ENCODE measurements at regions not wholly inside any gene's neighbourhood (a gene's known extent, or its start where the extent isn't known, plus 50 kb on each side); places are given as distances from the start of the nearest gene placed in this dataset.

DNA sequence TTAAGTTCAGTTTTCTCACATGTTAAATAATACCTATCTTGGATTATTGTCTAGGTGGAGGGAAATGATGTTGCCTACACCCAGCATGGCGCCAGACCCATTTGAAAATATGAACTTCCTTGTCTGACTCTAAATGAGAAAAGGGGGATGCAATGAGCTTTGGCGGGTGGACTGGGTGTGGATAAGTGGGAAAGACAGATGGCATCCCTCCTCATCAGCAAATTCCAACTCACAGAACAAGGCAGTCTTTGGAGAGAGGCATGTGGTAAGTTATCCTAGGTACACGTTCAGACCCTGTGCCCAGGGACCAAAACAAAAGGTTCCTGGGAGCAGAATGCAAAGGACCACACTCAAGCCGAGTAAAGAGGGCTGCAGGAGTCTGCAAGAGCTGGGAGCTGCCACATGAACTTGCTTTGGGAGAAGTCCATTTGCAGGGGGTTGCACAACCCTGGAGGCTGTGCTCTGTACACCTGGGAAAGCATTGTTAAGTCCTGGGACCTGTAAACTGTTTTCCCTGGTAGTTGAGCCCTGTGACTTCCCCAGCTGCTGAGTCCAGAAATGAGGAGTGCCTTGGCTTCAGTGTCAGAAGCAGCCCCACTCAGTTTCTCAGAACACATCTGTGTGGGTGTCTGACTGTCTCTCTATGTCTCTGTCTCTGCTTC, 102.3 kb upstream of the TPM1 start:
- Mint-ChIP-seq H3K4me1 (no peaks in the 10 kb centered on the region), H3K36me3 (no peaks in the 10 kb centered on the region), H3K27me3 (peaks cover 25% of the 10 kb centered on the region), H3K9me3 (no peaks in the 10 kb centered on the region), H3K4me3 (no peak overlapping the region), H3K27ac (no peak overlapping the region)
- ATAC-seq (ENCODE audit: low read depth) (no peak), DNase-seq (no peak)
- POLR2A ChIA-PET: no interaction called here

DNA sequence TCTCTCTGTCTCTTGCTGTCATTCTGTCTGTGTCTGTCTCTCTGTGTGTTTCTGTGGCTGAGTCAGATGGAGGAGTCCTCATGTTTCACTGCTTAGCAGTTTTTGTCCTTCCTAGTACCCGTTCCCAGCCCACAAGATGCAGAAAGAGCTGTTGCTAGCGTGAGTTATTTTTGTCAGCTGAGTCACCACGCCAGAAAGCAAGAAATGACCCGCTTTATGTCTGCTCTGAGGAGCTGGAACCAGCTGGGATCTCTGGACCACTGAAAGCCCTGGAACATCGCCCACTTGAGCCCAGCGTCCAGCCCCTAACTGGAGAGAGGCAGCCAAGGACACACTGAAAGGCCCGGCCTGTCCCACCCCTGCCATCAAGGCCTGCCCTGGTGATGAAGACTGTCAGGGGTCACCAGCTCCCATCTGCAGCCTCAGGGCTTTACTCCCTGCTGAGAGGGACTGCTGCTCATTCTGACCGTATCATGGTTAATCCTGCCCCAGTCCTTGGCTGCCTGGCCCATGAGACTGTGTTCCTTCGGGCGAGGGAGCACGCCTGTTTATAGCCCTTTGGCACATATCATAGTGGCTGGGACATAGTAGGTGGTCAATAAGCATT, 101.7 kb upstream of the TPM1 start:
- Mint-ChIP-seq H3K27me3 (peaks cover 22% of the 10 kb centered on the region), H3K4me1 (no peaks in the 10 kb centered on the region), H3K36me3 (no peaks in the 10 kb centered on the region), H3K27ac (no peak overlapping the region), H3K4me3 (no peak overlapping the region), H3K9me3 (no peaks in the 10 kb centered on the region)
- POLR2A ChIA-PET: no interaction called here
- DNase-seq: no peak
- no peak for ATAC-seq (ENCODE audit: low read depth)

DNA sequence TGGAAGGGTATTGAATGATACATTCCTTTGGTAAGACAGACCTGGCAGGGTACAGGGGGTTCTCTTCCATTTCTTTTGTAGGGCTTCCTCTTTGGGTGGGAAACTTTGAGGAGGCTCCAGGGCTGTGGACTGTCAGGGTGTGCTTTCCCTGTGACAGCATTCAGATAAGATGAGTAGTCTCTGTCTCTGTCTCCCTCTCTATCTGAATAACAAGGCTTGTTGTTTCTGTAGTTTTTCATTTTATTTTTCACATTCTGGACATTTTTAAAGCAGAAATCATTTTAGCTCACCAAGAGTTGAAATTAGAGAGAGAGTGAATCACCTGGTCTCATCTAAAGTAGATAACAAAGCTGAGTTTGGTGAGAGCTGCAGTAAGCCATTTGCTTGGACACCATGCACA, 100.8 kb upstream of the TPM1 start:
- ATAC-seq (ENCODE audit: low read depth) (no peak), DNase-seq (no peak)
- Mint-ChIP-seq H3K4me1 (no peaks in the 10 kb centered on the region), H3K27ac (no peak overlapping the region), H3K27me3 (peaks cover 19% of the 10 kb centered on the region), H3K9me3 (no peaks in the 10 kb centered on the region), H3K4me3 (no peak overlapping the region), H3K36me3 (no peaks in the 10 kb centered on the region)
- POLR2A ChIA-PET: no interaction called here

DNA sequence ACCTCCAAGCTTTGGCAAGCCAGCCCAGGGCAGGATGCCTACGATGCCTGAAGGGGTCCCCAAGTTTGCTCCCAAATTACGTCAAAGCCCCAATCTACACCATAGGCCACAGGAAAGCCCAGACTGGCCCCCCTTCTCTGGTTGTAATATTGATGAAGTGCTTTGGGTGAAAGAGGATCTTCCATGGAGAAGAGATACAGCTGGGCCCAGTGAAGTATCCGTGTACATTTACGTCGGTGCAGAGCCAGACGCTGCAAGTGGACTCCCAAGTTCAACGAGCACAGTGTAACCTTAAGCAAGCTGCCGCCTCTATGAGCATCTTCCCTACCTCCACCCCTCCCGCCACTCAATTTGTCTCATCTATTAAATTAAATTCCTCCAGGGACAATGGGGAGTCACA, 100.1 kb upstream of the TPM1 start:
- Mint-ChIP-seq H3K27me3 (peaks cover 19% of the 10 kb centered on the region), H3K9me3 (no peaks in the 10 kb centered on the region), H3K27ac (no peak overlapping the region), H3K4me1 (no peaks in the 10 kb centered on the region), H3K4me3 (no peak overlapping the region), H3K36me3 (no peaks in the 10 kb centered on the region)
- no peak for DNase-seq
- ATAC-seq (ENCODE audit: low read depth): no peak
- POLR2A ChIA-PET: no interaction called here

DNA sequence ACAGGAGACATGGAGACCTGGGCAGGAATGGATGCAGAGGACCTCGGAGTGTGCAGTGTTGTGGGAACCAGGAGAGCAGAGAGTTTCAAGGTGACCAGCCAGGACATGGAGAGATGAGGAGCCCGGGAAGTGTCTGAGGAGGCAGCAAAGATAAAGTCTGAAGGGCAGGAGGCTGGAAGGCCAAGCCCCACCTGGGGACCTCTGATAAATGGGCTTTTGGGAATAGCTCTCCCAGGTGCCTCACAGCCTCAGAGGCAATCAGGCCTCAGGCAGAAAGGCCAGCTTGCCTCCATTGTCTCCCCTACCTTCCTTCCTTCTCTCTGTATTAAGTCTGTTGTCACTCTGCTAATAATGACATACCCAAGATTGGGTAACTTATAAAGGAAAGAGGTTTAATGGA, 97.5 kb upstream of the TPM1 start:
- no peak overlapping the region for H3K4me3 Mint-ChIP-seq
- POLR2A ChIA-PET: no interaction called here
- no peaks in the 10 kb centered on the region for H3K9me3 Mint-ChIP-seq
- no peaks in the 10 kb centered on the region for H3K36me3 Mint-ChIP-seq
- DNase-seq (no peak), ATAC-seq (ENCODE audit: low read depth) (no peak)
- H3K27me3 Mint-ChIP-seq: peaks cover 25% of the 10 kb centered on the region
- no peak overlapping the region for H3K27ac Mint-ChIP-seq
- H3K4me1 Mint-ChIP-seq: no peaks in the 10 kb centered on the region

DNA sequence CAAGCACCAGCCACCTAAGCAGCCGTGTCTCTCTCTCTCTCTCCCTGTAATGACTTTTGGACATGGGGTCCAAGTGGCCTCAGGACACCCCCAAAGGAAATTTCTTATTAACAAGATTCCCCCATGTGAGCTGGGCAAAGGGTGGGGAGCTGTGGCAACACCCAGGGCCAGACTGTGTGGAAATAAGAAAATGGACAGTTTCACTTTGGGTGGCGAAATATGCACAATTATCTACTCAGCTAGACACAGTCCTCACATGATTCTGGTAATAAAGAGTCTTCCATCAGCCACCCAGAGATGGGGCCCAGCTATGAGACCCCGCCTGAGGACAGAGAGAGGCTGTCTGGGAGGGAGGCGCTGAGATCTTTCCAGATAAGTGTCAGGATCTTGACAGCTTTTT, 96.8 kb upstream of the TPM1 start:
- Mint-ChIP-seq H3K27ac (no peak overlapping the region), H3K27me3 (peaks cover 23% of the 10 kb centered on the region), H3K4me1 (no peaks in the 10 kb centered on the region), H3K9me3 (no peaks in the 10 kb centered on the region), H3K36me3 (no peaks in the 10 kb centered on the region), H3K4me3 (no peak overlapping the region)
- ATAC-seq (ENCODE audit: low read depth): no peak
- no peak for DNase-seq
- POLR2A ChIA-PET: no interaction called here

DNA sequence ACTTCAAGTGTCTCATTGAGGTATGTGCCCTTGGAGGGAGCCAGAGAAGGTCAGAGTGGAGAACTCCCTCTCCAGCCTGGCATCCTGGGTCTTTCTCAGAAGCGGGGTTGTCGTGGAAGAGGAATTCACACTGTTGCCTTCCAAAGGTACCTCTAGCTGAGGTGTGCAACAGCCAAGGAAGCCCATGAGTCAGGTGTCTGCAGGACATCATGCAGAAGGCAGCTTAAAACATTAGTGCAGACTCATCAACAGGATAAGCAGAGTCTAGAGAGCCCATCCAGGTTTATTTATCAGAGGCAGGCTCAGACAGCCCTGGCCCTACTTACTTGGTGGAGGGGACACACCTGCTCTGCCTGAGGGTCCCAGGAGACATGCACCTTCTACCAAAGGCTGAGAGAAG, 95.6 kb upstream of the TPM1 start:
- no peaks in the 10 kb centered on the region for H3K9me3 Mint-ChIP-seq
- H3K4me1 Mint-ChIP-seq: no peaks in the 10 kb centered on the region
- ATAC-seq (ENCODE audit: low read depth): no peak
- H3K36me3 Mint-ChIP-seq: no peaks in the 10 kb centered on the region
- H3K4me3 Mint-ChIP-seq: no peak overlapping the region
- no peak overlapping the region for H3K27ac Mint-ChIP-seq
- POLR2A ChIA-PET: no interaction called here
- no peak for DNase-seq
- peaks cover 23% of the 10 kb centered on the region for H3K27me3 Mint-ChIP-seq

DNA sequence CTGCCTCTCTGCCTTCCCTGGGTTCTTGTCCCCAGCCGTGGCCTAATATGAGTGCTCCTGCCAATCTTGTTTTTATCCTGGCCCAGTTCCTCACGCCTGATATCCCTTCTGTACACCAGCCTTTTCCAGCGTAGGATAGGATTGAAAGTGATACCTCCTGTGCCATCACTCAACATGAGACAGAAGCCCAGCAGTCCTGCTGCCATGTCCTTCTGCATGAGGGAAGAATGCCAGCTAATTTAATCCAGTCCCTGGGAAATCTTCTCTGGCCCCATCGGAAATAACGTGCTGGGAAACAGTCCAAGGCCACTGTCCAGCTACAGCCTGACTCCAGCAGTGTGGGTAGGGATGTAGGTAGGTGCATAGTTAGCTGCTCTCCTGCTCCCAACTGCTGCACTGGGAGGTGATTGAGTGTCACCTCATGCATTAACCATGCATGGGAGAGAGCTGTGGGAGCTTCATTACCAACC, 92.0 kb upstream of the TPM1 start:
- no peak for DNase-seq
- H3K9me3 Mint-ChIP-seq: no peaks in the 10 kb centered on the region
- POLR2A ChIA-PET: no interaction called here
- no peak overlapping the region for H3K4me3 Mint-ChIP-seq
- ATAC-seq (ENCODE audit: low read depth): no peak
- no peaks in the 10 kb centered on the region for H3K36me3 Mint-ChIP-seq
- H3K4me1 Mint-ChIP-seq: no peaks in the 10 kb centered on the region
- peaks cover 35% of the 10 kb centered on the region for H3K27me3 Mint-ChIP-seq
- H3K27ac Mint-ChIP-seq: no peak overlapping the region

DNA sequence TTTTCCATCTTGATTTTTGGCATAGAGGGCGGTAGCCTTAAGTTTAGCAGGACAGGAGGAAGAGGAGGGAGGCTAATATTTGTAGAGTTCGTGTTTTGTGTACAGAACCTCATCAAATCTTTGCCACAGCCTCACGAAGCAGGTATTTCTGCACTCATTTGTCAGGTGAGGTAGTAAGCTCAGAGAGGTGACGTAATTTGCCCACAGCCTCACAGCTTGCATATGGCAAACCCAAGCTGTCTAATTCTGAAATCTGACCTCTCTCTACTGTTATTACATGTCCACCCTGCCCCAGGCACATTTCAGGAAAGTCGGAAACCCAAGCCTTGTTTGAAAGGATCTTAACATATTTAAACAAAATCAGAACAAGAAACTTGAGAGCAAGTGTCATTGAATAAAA, 91.1 kb upstream of the TPM1 start:
- ATAC-seq (ENCODE audit: low read depth) (no peak), DNase-seq (no peak)
- H3K9me3 Mint-ChIP-seq: no peaks in the 10 kb centered on the region
- no peak overlapping the region for H3K4me3 Mint-ChIP-seq
- no peaks in the 10 kb centered on the region for H3K36me3 Mint-ChIP-seq
- H3K4me1 Mint-ChIP-seq: no peaks in the 10 kb centered on the region
- POLR2A ChIA-PET: no interaction called here
- H3K27me3 Mint-ChIP-seq: peaks cover 35% of the 10 kb centered on the region
- no peak overlapping the region for H3K27ac Mint-ChIP-seq

DNA sequence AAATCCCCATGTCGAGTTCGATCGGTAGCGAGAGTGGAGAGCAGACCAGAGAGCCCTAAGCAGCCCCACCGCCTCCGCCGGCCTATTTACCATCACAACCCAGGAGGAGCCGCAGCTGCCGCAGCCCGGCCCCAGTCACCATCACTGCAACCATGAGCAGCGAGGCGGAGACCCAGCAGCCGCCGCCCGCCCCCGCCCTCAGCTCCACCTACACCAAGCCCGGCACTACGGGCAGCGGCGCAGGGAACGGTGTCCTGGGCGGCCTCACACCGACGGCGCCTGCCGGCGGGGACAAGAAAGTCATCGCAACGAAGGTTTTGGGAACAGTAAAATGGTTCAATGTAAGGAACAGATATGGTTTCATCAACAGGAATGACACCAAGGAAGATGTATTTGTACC, 89.5 kb upstream of the TPM1 start:
- POLR2A ChIA-PET: no interaction called here
- Mint-ChIP-seq H3K27me3 (peaks cover 35% of the 10 kb centered on the region), H3K4me3 (no peak overlapping the region), H3K36me3 (no peaks in the 10 kb centered on the region), H3K9me3 (no peaks in the 10 kb centered on the region), H3K27ac (no peak overlapping the region), H3K4me1 (no peaks in the 10 kb centered on the region)
- DNase-seq (no peak), ATAC-seq (ENCODE audit: low read depth) (no peak)

DNA sequence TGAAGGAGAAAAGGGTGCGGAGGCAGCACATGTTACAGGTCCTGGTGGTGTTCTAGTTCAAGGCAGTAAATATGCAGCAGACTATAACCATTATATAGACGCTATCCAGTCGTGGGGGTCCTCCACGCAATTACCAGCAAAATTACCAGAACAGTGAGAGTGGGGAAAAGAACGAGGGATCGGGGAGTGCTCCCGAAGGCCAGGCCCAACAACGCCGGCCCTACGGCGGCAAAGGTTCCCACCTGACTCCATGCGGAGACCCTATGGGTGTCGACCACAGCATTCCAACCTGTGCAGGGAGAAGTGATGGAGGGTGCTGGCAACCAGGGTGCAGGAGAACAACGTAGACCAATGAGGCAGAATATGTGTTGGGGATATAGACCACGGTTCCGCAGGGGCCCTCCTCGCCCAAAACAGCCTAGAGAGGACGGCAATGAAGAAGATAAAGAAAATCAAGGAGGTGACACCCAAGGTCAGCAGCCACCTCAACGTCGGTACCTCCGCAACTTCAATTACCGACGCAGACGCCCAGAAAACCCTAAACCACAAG, 89.0 kb upstream of the TPM1 start:
- no peaks in the 10 kb centered on the region for H3K9me3 Mint-ChIP-seq
- H3K27ac Mint-ChIP-seq: no peak overlapping the region
- POLR2A ChIA-PET: no interaction called here
- ATAC-seq (ENCODE audit: low read depth) (no peak), DNase-seq (no peak)
- H3K36me3 Mint-ChIP-seq: no peaks in the 10 kb centered on the region
- H3K27me3 Mint-ChIP-seq: peaks cover 32% of the 10 kb centered on the region
- no peak overlapping the region for H3K4me3 Mint-ChIP-seq
- no peaks in the 10 kb centered on the region for H3K4me1 Mint-ChIP-seq

DNA sequence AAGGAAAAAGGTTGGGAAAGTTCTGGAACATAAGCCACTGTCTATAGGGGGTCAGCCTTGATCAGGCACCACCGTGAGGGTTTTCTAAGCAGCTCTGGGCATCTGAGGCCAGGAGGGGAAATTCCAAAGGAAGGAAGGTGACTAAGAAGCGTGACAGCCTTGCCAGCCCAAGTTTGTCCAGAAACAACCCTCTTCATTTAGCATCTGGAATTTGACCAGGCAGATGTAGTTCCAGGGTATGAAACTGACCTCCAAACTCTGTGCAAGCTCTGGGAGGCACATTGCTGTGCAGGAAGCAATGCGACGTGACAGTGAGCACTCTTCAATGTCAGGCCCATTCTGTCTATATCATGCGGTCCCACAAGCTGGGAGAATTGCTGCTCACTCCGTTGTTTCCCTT, 85.4 kb upstream of the TPM1 start:
- H3K27me3 Mint-ChIP-seq: peaks cover 17% of the 10 kb centered on the region
- no peak for DNase-seq
- H3K27ac Mint-ChIP-seq: no peak overlapping the region
- H3K9me3 Mint-ChIP-seq: no peaks in the 10 kb centered on the region
- no peak for ATAC-seq (ENCODE audit: low read depth)
- H3K4me3 Mint-ChIP-seq: no peak overlapping the region
- POLR2A ChIA-PET: no interaction called here
- H3K4me1 Mint-ChIP-seq: no peaks in the 10 kb centered on the region
- no peaks in the 10 kb centered on the region for H3K36me3 Mint-ChIP-seq

DNA sequence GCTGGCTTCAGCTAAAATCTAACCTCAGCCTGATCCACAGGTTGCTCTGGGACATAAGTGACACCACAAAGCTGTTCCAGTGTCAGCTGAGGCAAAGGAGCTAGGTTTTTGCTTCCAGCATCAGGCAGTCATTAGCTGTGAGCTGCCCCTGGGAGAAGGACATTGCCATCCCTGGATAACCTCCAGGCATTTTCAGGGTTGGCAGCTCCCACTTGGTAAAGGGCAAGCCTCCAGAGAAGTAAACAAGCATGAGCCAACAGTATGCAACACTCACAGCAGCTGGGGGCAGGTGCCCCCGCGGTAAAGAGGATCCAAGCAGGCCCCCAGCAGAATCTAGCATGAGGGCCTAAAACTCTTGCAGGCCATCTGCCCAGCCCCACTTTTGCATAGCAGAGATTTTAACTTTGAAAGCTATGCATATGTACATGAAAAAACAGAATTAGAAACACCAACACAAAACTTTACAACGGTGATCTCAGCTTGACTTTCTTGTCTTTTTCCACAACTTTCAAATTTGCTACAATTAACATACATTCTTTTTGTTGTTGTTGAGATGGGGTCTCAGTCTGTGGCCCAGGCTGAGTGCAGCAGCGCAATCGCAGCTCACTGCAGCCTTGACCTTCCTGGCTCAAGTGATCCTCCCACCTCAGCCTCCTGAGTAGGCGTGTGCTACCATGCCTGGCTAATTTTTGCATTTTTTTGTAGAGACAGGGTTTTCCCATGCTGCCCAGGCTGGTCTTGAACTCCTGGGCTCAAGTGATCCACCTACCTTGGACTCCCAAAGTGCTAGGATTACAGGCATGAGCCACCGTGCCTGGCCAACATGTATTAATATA, 83.8 kb upstream of the TPM1 start:
- no peaks in the 10 kb centered on the region for H3K4me1 Mint-ChIP-seq
- ATAC-seq (ENCODE audit: low read depth) (no peak), DNase-seq (no peak)
- no peaks in the 10 kb centered on the region for H3K9me3 Mint-ChIP-seq
- H3K36me3 Mint-ChIP-seq: no peaks in the 10 kb centered on the region
- POLR2A ChIA-PET: no interaction called here
- H3K27me3 Mint-ChIP-seq: peaks cover 4% of the 10 kb centered on the region
- no peak overlapping the region for H3K27ac Mint-ChIP-seq
- H3K4me3 Mint-ChIP-seq: no peak overlapping the region

DNA sequence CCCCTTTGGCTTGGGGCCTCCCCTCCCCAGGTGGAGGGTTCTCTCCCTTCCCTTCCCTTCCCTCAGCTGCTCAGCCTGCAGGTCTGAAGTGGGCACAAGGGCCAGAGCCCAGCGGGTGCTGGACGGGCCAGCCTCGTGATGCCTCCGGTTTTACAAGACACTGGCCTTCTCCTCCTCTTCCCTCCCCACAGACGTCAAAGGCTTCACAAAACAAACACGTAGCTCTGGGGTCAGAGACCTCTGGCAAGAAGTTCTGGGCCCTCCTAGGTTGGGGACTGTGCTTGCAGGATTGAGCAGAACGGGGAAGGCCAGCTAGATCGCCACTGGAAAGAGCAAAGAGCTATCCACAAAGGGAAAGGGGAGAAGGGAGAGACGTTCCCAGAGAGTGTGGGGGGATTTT, 81.4 kb upstream of the TPM1 start:
- POLR2A ChIA-PET: interaction anchor here (0.6 kb wide), 1 partner anchor 118 kb away, joined by 4 read pairs; no protein-coding TSS in a partner anchor
- no peaks in the 10 kb centered on the region for H3K27me3 Mint-ChIP-seq
- H3K9me3 Mint-ChIP-seq: no peaks in the 10 kb centered on the region
- ATAC-seq (ENCODE audit: low read depth): no peak
- DNase-seq: no peak
- no peak overlapping the region for H3K27ac Mint-ChIP-seq
- H3K4me3 Mint-ChIP-seq: no peak overlapping the region
- no peaks in the 10 kb centered on the region for H3K4me1 Mint-ChIP-seq
- no peaks in the 10 kb centered on the region for H3K36me3 Mint-ChIP-seq
